ENCODE measurements at regions not wholly inside any gene's neighbourhood (a gene's known extent, or its start where the extent isn't known, plus 50 kb on each side); places are given as distances from the start of the nearest gene placed in this dataset.

DNA sequence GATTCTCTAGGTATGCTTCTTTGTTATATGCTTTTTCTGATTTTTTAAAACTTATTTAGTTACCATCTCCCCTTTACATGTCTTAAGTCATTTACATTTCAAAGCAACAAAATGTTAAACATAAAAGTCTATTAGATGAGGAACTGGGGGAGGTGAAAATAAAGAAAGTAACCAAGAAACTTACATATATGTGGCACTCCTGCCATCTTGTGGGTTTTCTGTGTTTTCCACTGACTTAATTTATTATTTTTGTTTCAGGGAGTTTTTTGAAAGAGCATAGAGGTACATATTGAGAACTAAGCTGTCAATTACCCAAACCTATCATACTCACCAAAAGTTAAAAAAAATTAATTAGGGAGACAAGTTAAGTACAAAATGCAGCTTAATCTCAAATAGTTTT, 1531.1 kb downstream of the MRPL39 start:
- Histone ChIP-seq H3K27ac (no peak overlapping the region), H3K4me2 (no peak overlapping the region), H3K9me3 (no peaks in the 10 kb centered on the region), H3K4me3 (no peak overlapping the region), H3K4me1 (no peaks in the 10 kb centered on the region)
- TF ChIP-seq PHF8 (IDR thresholded peaks at IDR 0.05; ENCODE audit: borderline replicate concordance, low read depth) (no peak), POLR2A (IDR thresholded peaks at IDR 0.05; ENCODE audit: low read length) (no peak), MAZ (IDR thresholded peaks at IDR 0.05; ENCODE audit: borderline replicate concordance, low read depth, low read length) (no peak), BHLHE40 (IDR thresholded peaks at IDR 0.05; ENCODE audit: low read depth, low read length) (no peak), FOSL2 (IDR thresholded peaks at IDR 0.05) (no peak), FOSL2 (CRISPR knock-in tag; IDR thresholded peaks at IDR 0.05) (no peak), RARB (CRISPR knock-in tag; IDR thresholded peaks at IDR 0.05) (no peak), KDM5A (IDR thresholded peaks at IDR 0.05) (no peak)
- no peak for FAIRE-seq
- ATAC-seq: no peak
- POLR2A ChIA-PET: no interaction called here
- no peak for DNase-seq (ENCODE audit: low read depth in 1 of 2, low spot score in 1 of 2)
- CTCF ChIA-PET: no interaction called here

DNA sequence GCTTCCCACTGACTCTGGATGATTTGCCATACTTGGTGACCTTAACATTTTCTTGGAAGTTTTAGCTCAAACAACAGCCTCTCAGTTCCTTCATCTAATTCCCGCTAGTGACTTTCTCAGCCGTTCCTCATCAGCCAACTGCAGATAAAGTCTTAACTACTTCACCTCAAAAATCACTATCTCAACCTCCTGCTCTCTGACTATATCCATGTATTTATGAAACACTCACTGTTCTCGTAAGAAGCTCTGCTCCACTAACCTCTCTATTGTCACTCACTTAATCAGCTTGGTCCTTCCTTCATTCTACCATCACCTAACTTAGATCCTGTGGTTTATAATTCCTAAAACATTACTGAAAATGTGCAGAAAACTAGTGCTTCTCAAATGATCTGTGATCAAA, 1551.6 kb downstream of the MRPL39 start:
- no peak for FAIRE-seq
- Histone ChIP-seq H3K4me1 (no peaks in the 10 kb centered on the region), H3K9me3 (no peaks in the 10 kb centered on the region), H3K4me2 (no peak overlapping the region), H3K27ac (no peak overlapping the region), H3K4me3 (no peak overlapping the region)
- CTCF ChIA-PET: interaction anchor here (0.6 kb wide), 1 partner anchor 21 kb away, joined by 4 read pairs; no protein-coding TSS in a partner anchor
- no peak for DNase-seq (ENCODE audit: low read depth in 1 of 2, low spot score in 1 of 2)
- WGBS (ENCODE audit: missing lambda C conversion rate): 0% methylated on average over 3 of the region's 3 CpGs
- no peak for ATAC-seq
- TF ChIP-seq HOXA7 (CRISPR knock-in tag; IDR thresholded peaks at IDR 0.05) (no peak), KDM1A (IDR thresholded peaks at IDR 0.05; ENCODE audit: low read depth) (no peak), HEYL (CRISPR knock-in tag; IDR thresholded peaks at IDR 0.05) (no peak), ZSCAN20 (CRISPR knock-in tag; IDR thresholded peaks at IDR 0.05) (no peak), ZNF302 (CRISPR knock-in tag; IDR thresholded peaks at IDR 0.05) (no peak), JUNB (IDR thresholded peaks at IDR 0.05) (no peak), JUN (IDR thresholded peaks at IDR 0.05) (no peak), ESRRA (IDR thresholded peaks at IDR 0.05; ENCODE audit: borderline replicate concordance, low read length) (no peak), HOXB5 (CRISPR knock-in tag; IDR thresholded peaks at IDR 0.05) (no peak)
- POLR2A ChIA-PET: interaction anchor here (0.6 kb wide), 1 partner anchor 79 kb away, joined by 4 read pairs; no protein-coding TSS in a partner anchor

DNA sequence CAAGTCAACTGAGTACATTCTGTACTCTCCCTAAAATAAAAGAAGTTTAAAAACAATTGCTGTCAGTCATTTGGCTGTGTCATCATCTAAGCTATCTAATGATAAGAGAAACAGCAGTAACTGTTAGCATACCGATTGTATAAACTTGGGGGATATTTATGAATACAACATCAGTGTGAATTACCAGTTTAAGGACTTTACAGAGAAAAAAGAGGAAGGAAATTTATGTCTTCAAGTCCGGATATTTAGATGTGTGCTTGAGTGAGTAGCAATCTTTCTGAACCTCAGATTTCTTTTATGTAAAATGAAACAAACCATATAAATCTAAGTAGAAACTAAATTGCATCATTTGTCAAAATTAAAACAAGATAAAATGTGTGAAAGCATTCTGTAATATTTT, 1557.0 kb downstream of the MRPL39 start:
- H3K27ac ChIP-seq: no peak overlapping the region
- FAIRE-seq (no peak), ATAC-seq (no peak), DNase-seq (ENCODE audit: low read depth in 1 of 2, low spot score in 1 of 2) (no peak)
- POLR2A ChIA-PET: no interaction called here
- H3K4me2 ChIP-seq: no peak overlapping the region
- TF ChIP-seq PHF8 (IDR thresholded peaks at IDR 0.05; ENCODE audit: borderline replicate concordance, low read depth) (no peak), BHLHE40 (IDR thresholded peaks at IDR 0.05; ENCODE audit: low read depth, low read length) (no peak), EP300 (IDR thresholded peaks at IDR 0.05) (no peak), CEBPB (IDR thresholded peaks at IDR 0.05) (no peak), POLR2A (IDR thresholded peaks at IDR 0.05; ENCODE audit: low read length) (no peak), RFX5 (IDR thresholded peaks at IDR 0.05) (no peak), ZC3H11A (IDR thresholded peaks at IDR 0.05) (no peak), HOXB13 (CRISPR knock-in tag; IDR thresholded peaks at IDR 0.05; ENCODE audit: low read depth) (no peak), MYC (IDR thresholded peaks at IDR 0.05; ENCODE audit: borderline replicate concordance, low read length) (no peak), EHMT2 (IDR thresholded peaks at IDR 0.05; ENCODE audit: low read depth) (no peak), ZSCAN20 (CRISPR knock-in tag; IDR thresholded peaks at IDR 0.05) (no peak), POLR2AphosphoS2 (conservative IDR thresholded peaks at IDR 0.05; ENCODE audit: low read length) (no peak), HDAC2 (IDR thresholded peaks at IDR 0.05) (no peak), FOSL2 (IDR thresholded peaks at IDR 0.05) (no peak), FOSL2 (CRISPR knock-in tag; IDR thresholded peaks at IDR 0.05) (no peak)
- TF ChIP-seq, protein P1, sequence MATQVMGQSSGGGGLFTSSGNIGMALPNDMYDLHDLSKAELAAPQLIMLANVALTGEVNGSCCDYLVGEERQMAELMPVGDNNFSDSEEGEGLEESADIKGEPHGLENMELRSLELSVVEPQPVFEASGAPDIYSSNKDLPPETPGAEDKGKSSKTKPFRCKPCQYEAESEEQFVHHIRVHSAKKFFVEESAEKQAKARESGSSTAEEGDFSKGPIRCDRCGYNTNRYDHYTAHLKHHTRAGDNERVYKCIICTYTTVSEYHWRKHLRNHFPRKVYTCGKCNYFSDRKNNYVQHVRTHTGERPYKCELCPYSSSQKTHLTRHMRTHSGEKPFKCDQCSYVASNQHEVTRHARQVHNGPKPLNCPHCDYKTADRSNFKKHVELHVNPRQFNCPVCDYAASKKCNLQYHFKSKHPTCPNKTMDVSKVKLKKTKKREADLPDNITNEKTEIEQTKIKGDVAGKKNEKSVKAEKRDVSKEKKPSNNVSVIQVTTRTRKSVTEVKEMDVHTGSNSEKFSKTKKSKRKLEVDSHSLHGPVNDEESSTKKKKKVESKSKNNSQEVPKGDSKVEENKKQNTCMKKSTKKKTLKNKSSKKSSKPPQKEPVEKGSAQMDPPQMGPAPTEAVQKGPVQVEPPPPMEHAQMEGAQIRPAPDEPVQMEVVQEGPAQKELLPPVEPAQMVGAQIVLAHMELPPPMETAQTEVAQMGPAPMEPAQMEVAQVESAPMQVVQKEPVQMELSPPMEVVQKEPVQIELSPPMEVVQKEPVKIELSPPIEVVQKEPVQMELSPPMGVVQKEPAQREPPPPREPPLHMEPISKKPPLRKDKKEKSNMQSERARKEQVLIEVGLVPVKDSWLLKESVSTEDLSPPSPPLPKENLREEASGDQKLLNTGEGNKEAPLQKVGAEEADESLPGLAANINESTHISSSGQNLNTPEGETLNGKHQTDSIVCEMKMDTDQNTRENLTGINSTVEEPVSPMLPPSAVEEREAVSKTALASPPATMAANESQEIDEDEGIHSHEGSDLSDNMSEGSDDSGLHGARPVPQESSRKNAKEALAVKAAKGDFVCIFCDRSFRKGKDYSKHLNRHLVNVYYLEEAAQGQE (IDR thresholded peaks at IDR 0.05): no peak
- TF ChIP-seq, protein P2, sequence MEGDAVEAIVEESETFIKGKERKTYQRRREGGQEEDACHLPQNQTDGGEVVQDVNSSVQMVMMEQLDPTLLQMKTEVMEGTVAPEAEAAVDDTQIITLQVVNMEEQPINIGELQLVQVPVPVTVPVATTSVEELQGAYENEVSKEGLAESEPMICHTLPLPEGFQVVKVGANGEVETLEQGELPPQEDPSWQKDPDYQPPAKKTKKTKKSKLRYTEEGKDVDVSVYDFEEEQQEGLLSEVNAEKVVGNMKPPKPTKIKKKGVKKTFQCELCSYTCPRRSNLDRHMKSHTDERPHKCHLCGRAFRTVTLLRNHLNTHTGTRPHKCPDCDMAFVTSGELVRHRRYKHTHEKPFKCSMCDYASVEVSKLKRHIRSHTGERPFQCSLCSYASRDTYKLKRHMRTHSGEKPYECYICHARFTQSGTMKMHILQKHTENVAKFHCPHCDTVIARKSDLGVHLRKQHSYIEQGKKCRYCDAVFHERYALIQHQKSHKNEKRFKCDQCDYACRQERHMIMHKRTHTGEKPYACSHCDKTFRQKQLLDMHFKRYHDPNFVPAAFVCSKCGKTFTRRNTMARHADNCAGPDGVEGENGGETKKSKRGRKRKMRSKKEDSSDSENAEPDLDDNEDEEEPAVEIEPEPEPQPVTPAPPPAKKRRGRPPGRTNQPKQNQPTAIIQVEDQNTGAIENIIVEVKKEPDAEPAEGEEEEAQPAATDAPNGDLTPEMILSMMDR (IDR thresholded peaks at IDR 0.05): no peak
- TF ChIP-seq, protein P3, sequence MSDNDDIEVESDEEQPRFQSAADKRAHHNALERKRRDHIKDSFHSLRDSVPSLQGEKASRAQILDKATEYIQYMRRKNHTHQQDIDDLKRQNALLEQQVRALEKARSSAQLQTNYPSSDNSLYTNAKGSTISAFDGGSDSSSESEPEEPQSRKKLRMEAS (IDR thresholded peaks at IDR 0.05): no peak
- TF ChIP-seq, protein P4, sequence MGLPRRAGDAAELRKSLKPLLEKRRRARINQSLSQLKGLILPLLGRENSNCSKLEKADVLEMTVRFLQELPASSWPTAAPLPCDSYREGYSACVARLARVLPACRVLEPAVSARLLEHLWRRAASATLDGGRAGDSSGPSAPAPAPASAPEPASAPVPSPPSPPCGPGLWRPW (IDR thresholded peaks at IDR 0.05): no peak
- 7% methylated on average over 2 of the region's 2 CpGs for WGBS (ENCODE audit: missing lambda C conversion rate)
- no peaks in the 10 kb centered on the region for H3K4me1 ChIP-seq
- no peaks in the 10 kb centered on the region for H3K9me3 ChIP-seq
- no peak overlapping the region for H3K4me3 ChIP-seq
- CTCF ChIA-PET: no interaction called here

All from A549 (cell line).